GM18909 (cell line): ENCODE measurements at regions not wholly inside any gene's neighbourhood (a gene's known extent, or its start where the extent isn't known, plus 50 kb on each side); places are given as distances from the start of the nearest gene placed in this dataset.
"Not testable (repeated sequence)": the region's sequence is repeated elsewhere in the genome, so short reads cannot be mapped to it uniquely, and the experiment has no call there.

Experiments used
- ATAC-seq: cut with Tn5 transposase; IDR thresholded peaks from one replicate; pipeline ENCODE4 v1.9.1; 2021; ENCODE audit warnings: mild to moderate bottlenecking; ENCODE audit not compliant: unreplicated experiment, poor library complexity

DNA sequence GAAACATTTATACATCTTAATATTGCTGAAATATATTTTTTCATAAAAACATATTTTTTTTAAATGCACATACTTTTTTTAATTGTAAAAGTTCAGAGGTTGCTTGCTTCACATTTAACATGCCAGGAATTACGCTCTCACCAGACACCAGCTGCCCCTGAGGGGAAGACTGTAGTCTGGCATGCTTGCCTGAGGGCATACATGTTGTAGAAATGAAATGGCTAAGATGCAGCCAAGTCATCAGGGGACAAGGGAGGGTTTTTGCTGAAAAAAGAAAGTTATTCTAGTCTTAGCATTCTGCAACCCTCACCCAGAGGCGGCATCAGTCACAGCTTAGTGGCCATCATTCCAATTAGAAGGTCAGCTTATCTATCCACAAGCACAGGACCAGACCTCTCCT is 426.7 kb upstream of the FTMT start:
- ATAC-seq: no peak

DNA sequence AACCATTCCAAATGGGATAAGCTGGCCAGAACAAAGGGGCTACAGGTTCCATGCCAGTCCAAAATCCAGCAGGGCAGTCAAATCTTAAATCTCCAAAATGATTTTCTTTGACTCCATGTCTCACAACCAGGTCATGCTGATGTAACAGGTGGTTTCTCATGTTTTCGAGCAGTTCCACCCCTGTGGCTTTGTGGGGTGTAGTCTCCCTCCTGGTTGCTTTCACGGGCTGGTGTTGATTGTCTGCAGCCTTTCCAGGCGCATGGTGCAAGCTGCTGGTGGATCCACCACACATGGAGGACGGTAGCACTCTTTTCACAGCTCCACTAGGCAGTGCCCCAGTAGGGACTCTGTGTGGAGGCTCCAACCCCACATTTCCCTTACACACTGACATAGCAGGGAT is 425.5 kb upstream of the FTMT start:
- ATAC-seq: no peak

DNA sequence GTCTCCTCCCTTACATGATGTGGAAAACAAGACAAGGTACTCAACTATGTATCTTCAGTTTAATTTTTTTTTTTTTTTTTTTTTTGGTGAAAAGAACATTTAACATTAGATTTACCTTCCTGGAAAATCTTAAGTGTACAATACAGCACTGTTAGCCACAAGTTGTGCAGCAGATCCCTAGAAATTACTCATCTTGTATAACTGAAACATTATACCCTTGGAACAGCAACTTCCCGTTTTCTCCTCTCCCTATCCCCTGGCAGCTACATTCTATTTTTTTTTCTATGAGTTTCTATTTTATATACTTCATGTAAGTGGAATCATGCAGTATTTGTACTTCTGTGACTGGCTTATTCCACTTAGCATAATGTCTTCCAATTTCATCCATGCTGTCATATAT is 421.9 kb upstream of the FTMT start:
- ATAC-seq: no peak

DNA sequence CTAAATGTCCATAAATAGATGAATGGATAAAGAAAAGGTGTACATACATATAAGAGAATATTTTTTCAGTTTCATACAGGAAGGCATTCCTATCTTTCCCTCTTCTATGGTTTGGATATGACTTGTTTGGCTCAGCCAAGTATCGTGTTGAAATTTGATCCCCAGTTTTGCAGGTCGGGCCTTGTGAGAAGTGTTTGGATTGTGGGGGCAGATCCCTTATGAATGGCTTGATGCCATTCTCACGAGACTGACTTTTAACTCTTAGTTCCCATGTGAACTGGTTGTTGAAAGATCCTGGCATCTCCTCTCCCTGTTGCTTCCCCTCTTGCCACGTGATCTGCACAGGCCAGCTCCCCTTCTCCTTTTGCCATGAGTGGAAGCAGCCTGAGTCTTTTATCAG is 421.1 kb upstream of the FTMT start:
- no peak for ATAC-seq

DNA sequence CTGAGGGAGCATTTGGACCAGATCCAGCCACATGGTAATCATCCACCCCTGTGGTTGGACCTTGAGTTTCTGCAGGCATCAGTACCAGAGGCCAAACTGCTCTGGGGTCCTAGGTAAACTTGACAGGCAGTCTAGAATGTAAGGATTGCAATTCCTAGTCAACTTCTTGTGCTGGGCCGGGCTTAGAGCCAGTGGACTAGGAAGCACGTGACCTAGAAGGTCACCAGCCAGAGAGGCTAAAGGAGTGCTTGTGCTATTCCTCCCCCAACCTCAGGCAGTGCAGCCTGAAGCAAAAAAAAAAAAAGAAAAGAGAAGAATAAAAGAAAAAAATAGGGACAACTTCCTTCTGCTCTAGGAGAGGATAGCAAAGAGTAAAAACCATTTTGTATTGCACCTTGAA is 406.2 kb upstream of the FTMT start:
- ATAC-seq: no peak

DNA sequence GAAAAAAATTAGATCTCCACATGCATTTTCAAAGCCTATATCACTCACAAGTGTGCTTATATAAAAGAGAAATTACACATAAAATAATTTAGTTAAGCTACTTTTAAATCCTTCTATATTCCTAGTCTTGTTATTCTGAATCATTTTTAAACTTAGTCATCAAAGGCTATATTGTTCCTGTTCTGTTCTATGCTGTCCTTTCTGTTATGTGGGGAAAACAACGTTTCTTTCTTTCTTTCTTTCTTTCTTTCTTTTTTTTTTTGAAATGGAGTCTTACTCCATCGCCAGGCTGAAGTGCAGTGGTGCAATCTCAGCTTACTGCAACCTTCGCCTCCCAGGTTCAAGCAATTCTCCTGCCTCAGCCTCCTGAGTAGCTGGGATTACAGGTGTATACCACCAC is 389.2 kb upstream of the FTMT start:
- ATAC-seq: no peak

DNA sequence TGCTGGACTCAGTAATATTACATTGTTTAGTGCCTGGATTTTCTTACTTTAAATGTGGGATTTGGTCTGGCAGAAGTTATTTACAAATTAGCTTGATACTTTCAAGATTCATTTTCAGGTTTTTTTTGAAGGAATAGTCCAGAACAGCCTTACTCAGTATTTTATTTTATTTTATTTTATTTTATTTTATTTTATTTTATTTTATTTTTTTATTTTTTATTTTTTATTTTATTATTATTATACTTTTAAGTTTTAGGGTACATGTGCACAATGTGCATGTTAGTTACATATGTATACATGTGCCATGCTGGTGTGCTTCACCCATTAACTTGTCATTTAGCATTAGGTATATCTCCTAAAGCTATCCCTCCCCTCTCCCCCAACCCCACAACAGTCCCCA is 380.5 kb upstream of the FTMT start:
- not testable (repeated sequence) for ATAC-seq

DNA sequence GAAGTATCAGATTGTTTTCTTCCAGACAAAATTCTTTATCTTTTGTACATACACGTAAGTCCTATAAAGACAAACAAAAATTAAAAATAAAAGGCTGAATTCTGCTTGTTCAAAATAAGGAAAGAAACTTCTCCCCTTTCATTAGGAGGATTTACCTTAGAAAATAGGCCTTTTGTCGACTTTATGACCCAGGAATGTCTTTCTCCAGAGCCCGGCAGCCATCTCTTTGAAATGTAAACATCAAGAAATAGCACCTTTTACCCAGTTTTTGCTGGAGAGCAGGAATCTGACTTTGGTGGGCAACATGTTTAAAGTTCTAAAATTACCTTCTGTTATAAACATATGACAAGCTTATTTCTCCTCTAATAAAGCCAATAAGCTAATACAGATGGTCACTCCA is 373.0 kb upstream of the FTMT start:
- no peak for ATAC-seq

DNA sequence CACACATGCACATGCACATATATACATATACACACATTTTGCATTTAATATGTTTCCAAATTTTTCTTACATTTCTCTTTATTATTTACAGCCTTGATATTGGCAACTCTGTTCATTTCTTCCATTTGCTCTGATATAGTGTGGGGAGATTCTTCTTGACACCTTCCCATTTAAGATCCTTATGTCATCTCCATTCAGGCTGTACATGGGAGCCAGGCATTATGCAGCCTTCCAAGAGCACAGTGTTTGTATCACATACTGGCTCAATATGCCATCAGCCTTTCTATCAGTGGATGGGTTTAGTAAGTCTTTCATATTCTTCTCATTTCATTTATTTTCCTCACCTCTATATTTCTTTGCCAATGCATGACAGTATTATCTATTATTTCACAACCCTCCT is 372.3 kb upstream of the FTMT start:
- no peak for ATAC-seq

DNA sequence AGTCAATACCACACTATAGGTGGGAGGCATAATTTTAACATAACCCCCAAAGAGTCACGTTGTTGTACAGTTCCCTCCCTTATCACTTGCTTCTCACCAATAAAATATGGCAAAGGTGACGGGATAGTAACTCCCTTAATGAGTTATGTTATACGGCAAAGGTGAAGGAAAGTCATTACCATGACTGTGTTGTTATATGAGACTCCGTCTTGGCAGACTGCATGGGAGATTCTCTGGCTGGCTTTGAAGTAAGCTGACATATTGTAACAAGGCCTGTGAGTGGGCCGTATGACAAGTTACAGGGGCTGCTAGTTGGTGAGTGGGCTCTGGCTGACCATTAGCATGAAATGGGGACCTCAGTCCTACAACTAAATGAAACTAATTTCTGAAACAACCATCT is 366.4 kb upstream of the FTMT start:
- no peak for ATAC-seq

DNA sequence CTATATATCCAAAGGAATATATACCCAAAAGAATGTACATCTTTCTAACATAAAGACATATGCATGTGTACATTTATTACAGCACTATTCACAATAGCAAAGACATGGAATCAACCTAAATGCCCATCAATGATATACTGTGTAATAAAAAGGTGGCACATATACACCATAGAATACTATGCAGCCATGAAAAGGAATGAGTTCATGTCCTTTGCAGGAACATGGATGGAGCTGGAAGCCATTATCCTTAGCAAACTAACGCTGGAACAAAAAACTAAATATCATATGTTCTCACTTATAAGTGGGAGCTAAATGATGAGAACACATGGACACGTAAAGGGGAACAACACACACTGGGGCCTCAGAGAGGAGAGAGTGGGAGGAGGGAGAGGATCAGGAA is 365.7 kb upstream of the FTMT start:
- ATAC-seq: not testable (repeated sequence)

DNA sequence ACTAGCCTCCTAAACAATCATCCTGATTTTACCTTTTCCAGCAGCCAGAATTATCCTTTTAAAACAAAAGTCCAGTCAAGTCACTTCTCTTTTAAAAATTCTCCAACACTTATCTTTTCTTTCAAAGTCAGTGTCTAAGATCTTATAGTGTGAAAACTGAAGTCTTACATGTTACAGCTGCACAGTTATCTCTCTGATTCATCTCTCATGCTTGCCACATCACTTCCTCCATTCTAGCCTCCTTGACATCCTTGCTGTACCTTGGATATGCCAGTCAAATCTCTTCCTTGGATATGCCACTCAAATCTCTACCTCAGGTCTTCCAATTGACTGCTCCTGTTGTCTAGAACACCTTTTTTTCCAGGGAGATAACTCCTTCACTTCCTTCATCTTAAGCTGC is 361.7 kb upstream of the FTMT start:
- no peak for ATAC-seq

DNA sequence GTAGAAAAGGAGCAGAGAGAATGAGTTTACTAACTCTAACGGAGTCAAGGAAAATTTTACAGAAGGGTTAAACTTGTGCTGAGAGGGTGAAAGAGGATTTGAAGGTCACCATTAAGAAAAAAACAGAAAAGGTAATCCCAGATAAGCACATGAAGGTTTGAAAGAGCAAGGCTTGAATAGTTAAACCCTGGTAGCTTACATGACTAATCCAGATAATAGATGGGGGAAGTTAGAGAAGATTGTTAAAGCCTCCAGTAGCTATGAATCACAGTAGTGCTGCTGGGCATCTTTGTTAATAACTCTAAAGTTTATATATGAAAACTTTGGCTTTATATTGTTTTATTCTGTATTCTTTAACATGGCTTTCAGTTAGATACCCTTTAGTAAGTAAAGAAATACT is 354.5 kb upstream of the FTMT start:
- no peak for ATAC-seq

DNA sequence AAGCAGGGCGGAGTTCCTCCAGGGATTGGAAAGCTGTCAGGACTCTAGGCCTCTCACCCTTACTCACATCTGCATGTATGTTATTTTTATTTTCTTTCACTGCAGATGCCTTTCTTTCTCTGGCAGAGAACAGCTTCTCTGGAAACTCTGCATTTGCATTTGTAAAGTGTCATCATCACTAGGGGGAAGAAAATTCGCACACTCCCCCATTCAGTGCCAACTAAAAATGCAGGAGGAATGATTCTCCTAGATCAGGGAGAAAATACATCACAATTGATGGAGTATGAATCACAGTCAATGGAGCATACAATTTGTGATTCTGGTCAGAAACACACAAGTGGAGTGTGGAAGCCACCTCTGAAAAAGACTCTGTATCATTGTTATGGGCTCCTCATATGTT is 351.4 kb upstream of the FTMT start:
- ATAC-seq: no peak

DNA sequence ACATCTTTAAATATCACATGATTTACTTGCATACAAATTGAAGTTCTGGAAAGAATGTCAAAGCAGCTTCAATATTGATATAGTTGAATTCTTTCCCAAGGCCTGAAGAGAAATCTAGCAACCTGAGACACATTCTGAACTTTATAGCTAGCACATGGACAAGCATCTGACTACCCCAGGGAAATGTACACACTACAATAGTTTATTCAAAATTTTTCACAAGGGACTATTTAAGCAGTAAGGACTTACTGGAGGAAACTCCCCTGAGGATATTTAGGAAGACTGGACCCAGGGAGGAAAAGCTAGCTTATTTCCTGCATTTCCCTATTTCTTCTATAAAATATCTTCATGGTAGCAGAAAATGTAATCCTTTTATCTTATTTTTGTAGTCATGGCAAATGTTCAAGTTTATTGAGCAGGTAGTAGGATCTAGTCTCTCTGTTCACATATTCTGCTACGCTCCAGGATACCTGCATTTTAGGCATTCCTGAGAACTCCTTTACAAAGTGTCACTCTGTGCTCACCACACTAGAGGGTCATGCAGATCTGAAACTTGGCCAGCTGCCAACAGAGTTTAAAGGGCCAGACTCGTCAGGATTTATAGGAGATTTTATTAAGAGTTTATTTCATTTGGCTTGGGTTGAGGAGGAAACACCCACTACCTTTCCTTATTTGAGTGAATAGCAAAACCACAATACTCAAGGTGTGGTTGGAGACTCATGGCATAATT is 348.4 kb upstream of the FTMT start:
- ATAC-seq: no peak

DNA sequence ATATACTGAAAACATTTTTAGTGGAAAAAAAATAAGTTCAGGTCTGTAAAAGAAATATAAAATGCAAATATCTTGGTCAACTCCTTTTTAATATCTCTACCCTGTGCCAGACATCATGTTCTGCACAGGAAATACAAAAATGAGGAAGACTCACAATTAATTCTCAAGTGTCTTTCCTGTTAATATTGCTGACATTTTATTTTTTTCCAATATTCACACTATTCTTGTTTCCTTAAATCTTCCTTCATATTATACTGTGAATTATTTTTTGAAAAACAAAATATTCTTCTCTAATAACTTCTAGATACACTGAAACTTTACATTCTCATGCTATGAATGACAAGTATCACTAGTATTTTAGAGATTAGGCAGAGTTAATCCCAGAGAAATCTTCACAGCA is 334.7 kb upstream of the FTMT start:
- ATAC-seq: no peak

DNA sequence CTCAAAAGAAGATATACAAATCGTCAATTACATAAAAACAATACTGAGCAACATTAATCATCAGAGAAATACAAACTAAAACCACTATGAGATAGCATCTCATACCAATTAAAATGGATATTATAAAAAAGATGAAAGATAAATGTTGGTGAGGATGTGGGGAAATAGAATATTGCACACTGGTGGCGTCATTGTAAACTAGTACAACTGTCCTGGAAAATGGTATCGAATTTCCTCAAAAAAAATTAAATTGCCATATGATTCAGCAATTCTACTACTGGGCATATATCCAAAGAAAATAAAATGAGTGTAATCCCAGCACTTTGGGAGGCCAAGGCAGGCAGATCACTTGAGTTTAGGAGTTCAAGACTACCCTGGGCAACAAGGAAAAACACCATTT is 326.0 kb upstream of the FTMT start:
- no peak for ATAC-seq

DNA sequence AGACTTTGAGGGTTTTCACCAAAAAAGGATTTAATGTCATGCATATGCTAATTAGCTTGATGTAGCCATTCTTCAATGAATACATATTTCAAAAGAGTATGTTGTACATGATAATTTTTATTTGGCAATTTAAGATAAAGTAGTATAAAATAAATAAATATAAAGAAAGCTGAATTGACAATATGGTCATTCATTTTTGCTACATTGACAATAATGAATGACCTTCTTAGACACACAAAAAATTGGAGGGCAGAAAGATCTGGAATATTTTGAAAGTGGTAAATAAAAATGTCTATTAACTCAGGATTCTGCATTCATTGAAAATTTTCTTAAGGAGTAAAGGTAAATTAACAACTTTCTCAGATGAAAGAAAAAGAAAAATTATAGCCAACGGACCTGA is 324.8 kb upstream of the FTMT start:
- ATAC-seq: no peak

DNA sequence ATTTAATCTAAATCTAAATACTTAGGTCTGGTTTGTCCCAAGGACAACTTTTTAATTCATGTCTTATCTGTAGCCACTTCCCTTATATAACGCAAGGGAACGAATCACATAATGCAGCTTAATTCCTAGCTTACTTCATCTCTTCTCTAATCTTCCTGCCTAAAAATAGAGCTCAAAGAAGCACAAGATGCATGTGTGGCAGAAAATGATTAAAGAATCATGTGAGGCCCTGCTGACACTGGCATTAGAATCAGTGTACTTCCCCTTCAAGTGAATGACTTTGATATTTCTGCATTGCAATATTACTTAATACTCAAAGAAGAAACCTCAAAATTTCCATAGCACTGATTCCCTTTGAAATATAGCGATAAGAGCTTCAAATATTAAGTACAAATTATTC is 317.9 kb upstream of the FTMT start:
- ATAC-seq: no peak

DNA sequence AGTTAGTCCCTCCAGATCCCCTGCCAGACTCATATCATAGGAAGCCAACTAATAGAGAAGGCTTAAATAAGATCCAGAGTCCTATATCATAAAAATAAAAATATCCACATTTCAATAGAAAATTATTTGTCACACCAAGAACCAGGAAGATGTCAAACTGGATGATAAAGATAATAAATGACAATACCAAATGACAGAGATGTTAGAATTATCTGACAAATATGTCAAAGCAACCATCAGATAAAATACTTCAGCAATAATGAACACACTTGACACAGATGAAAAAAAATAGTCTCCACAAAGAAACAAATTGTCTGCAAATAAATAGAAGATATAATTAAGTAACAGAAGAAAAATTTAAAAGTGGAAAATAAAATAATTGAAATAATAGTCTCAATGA is 300.7 kb upstream of the FTMT start:
- no peak for ATAC-seq

DNA sequence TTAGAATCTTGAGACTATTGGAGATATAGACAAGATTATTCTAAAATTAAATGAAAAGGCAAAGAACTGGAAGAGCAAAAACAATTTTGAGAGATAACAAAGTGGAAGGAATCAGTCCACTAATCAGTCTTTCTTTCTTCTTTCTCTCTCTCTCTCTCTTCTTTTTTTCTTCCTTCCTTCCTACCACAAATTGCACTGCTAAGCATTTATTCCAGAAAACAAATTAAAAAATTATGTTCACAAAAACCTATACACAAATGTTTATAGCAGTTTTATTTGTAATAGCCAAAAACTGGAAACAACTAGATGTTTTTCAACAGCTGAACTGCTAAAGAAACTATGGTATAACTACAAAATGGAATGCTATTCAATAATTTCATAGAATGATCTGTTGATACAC is 291.9 kb upstream of the FTMT start:
- ATAC-seq: no peak

DNA sequence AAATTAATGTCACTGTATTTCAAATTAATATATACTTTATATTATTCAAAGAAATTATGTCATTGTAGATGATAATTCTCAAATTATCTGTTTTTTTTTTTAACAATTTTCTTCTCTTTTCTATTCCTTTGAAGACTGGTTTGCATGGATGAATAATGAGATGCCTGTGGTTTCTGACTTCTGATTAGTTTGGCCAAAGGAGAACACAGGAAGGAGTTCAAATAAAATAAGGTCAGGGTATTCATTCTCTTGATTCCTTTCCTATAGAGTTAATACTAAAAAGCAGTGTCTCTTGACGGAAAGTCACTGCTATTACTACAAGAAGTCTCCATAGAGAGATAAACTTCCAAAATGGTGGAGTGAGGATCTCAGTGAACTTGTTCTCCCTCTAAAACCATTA is 279.6 kb upstream of the FTMT start:
- no peak for ATAC-seq
